Aorta (tissue), 5 donors: ENCODE measurements at regions not wholly inside any gene's neighbourhood (a gene's known extent, or its start where the extent isn't known, plus 50 kb on each side); places are given as distances from the start of the nearest gene placed in this dataset.
"Not testable (repeated sequence)": the region's sequence is repeated elsewhere in the genome, so short reads cannot be mapped to it uniquely, and the experiment has no call there.

ENCODE experiments used
- ATAC-seq: fragments of 200-7000 bp; cut with Tn5 transposase; one replicate; pipeline ENCODE4 v1.9.1; 2022; ENCODE audit warnings: moderate library complexity; ENCODE audit not compliant: low FRiP score
- DNase-seq, 2 donors: peaks; one replicate each; pipeline ENCODE4 v3.0.0-alpha.2; 2020
- H3K27ac ChIP-seq, 2 donors: one replicate each; pipeline ENCODE4 v1.5.1; 2013; ENCODE audit warnings: low read length in 2 of 2, mild to moderate bottlenecking in 2 of 2, moderate library complexity in 2 of 2, control low read depth in 1 of 2, inconsistent platforms in 1 of 2, low read depth in 1 of 2
- H3K27me3 ChIP-seq, 2 donors: one replicate each; pipeline ENCODE4 v1.6.1; 2013; ENCODE audit warnings: control low read depth in 1 of 2, low read length in 1 of 2, mild to moderate bottlenecking in 1 of 2, moderate library complexity in 1 of 2; ENCODE audit not compliant: insufficient read depth in 2 of 2, control insufficient read depth in 1 of 2
- H3K36me3 ChIP-seq, 2 donors: one replicate each; pipeline ENCODE4 v1.6.1; 2013; ENCODE audit warnings: control low read depth in 1 of 2, low read length in 1 of 2, mild to moderate bottlenecking in 1 of 2; ENCODE audit not compliant: insufficient read depth in 2 of 2, control insufficient read depth in 1 of 2
- H3K4me1 ChIP-seq, 2 donors: one replicate each; pipeline ENCODE4 v1.6.1; 2013; ENCODE audit warnings: low read length in 2 of 2, control low read depth in 1 of 2, mild to moderate bottlenecking in 1 of 2, moderate library complexity in 1 of 2; ENCODE audit not compliant: insufficient read depth in 2 of 2, control insufficient read depth in 1 of 2
- H3K4me3 ChIP-seq, 2 donors: one replicate each; pipeline ENCODE4 v1.5.1; 2013; ENCODE audit warnings: low read length in 2 of 2, control low read depth in 1 of 2, mild to moderate bottlenecking in 1 of 2
- H3K9me3 ChIP-seq: one replicate; pipeline ENCODE4 v1.6.1; 2013; ENCODE audit warnings: mild to moderate bottlenecking, low read length; ENCODE audit not compliant: control insufficient read depth
- WGBS, 2 donors: extraction: QIAGEN DNeasy Blood & Tissue Kit; methylation state at CpG; one replicate each; pipeline ENCODE4 v1.1.7; 2013; 5-methylcytosine and 5-hydroxymethylcytosine counted together
- intact Hi-C, 2 donors: fragments of 100-400 bp; cut with DNase I; formaldehyde crosslinking; loops; one replicate each; pipeline versions ENCODE4 v1.14.2 to v1.15.0; 2022
- donor health status: healthy with polysubstance abuse.
- donor health status: Bipolar disorder and iron deficiency.
- donor health status: DM: no; HTN: no; CAD: no.
- donor health status: DM: no; HTN: no; CAD: no.
- donor health status: DM: yes; HTN: yes; CAD: no.

DNA sequence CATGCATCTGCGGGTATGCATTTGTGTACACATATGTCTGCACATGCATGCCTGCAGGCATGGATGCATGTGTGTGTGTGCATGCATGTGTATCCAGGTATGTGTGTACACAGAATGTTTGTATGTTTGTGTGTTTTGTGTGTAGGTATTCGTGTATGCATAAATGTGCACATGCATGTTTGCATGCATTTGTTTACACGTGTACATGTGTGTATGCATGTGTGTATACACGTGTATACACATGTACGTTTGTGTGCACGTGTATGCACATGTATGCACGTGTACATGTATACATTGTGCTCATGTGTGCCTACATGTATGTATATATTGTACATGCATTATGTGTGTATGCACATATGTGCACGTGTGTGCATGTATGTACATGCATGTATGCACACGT lies 171.4 kb upstream of the ZNF322 start:
- H3K27me3 ChIP-seq, H3K4me1 ChIP-seq, H3K4me3 ChIP-seq, ATAC-seq, H3K27ac ChIP-seq, DNase-seq, intact Hi-C loops, H3K9me3 ChIP-seq, H3K36me3 ChIP-seq: not testable (repeated sequence)
- WGBS, 2 donors: 79 to 80% methylated on average over 9 of the region's 9 CpGs

DNA sequence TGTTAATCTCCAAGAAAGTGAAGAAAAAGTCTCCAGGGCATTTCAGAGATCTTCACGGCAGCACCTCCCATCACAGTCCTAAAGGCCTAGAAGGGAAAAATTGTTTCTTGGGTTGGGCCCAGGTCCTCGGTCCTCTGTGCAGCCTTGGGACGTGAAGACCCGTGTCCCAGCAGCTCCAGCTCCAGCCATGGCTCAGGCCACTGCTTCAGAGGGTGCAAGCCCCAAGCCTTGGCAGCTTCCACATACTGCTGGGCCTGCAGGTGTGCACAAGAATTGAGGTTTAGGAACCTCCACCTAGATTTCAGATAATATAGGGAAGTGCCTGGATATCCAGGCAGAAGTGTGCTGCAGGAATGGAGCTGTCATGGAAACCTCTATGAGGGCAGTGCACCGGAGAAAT lies 176.2 kb upstream of the ZNF322 start:
- H3K27me3 ChIP-seq, H3K27ac ChIP-seq, H3K4me1 ChIP-seq, intact Hi-C loops, H3K4me3 ChIP-seq, DNase-seq, H3K36me3 ChIP-seq, ATAC-seq, H3K9me3 ChIP-seq: not testable (repeated sequence)
- 75 to 82% methylated on average over 5 of the region's 5 CpGs for WGBS, 2 donors

DNA sequence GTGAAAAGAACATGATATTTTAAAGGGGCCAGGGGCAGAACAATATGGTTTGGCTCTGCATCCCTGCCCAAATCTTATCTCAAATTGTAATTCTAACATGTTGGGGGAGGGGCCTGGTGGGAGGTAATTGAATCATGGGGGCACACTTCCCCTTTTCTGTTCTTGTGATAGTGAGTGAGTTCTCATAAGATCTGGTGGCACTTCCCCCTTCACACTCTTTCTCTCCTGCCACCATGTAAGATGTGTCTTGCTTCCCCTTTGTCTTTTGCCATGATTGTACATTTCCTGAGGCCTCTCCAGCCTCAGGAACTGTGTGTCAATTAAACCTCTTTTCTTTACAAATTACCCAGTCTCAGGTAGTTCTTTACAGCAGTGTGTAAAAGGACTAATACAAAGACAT lies 177.1 kb upstream of the ZNF322 start:
- H3K36me3 ChIP-seq, intact Hi-C loops, H3K4me3 ChIP-seq: not testable (repeated sequence)

DNA sequence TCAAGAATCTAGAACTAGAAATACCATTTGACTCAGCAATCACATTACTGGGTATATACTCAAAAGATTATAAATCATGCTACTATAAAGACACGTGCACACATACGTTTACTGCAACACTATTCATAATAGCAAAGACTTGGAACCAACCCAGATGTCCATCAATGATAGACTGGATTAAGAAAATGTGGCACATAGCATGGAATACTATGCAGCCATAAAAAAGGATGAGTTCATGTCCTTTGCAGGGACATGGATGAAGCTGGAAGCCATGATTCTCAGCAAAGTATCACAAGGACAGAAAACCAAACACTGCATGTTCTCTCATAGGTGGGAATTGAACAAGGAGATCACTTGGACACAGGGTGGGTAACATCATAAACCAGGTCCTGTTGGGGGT lies 185.3 kb upstream of the ZNF322 start:
- intact Hi-C loops, H3K4me3 ChIP-seq, H3K9me3 ChIP-seq, H3K36me3 ChIP-seq, DNase-seq, H3K27me3 ChIP-seq, H3K4me1 ChIP-seq, ATAC-seq, H3K27ac ChIP-seq: not testable (repeated sequence)
- 81 to 83% methylated on average over 2 of the region's 2 CpGs for WGBS, 2 donors

More for the DNA sequence above, 177.1 kb upstream of the ZNF322 start:
- not testable (repeated sequence) for H3K27me3 ChIP-seq, ATAC-seq, H3K27ac ChIP-seq, H3K4me1 ChIP-seq, DNase-seq, H3K9me3 ChIP-seq

DNA sequence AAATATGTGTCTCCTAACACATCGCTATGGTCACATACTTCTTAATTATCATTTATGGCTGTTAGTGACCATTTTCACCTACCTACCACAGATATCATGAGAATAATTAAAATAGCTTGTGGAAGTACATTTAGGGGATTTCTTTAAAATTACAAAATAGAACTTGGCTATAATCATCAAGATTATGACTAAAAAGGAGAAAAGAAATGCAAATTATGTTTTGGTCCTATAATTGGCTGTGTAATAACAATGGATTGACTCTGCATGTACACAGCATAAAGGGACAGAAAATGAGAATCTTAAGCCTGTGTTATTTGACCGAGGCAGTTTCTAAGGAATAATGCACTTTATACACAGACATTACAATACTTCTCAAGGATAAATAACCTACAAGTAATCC lies 197.7 kb upstream of the ZNF322 start:
- H3K9me3 ChIP-seq, H3K36me3 ChIP-seq, H3K27me3 ChIP-seq, H3K4me3 ChIP-seq, H3K4me1 ChIP-seq, H3K27ac ChIP-seq, intact Hi-C loops, ATAC-seq, DNase-seq: not testable (repeated sequence)
- WGBS, 2 donors: 40 to 59% methylated on average over 2 of the region's 2 CpGs

DNA sequence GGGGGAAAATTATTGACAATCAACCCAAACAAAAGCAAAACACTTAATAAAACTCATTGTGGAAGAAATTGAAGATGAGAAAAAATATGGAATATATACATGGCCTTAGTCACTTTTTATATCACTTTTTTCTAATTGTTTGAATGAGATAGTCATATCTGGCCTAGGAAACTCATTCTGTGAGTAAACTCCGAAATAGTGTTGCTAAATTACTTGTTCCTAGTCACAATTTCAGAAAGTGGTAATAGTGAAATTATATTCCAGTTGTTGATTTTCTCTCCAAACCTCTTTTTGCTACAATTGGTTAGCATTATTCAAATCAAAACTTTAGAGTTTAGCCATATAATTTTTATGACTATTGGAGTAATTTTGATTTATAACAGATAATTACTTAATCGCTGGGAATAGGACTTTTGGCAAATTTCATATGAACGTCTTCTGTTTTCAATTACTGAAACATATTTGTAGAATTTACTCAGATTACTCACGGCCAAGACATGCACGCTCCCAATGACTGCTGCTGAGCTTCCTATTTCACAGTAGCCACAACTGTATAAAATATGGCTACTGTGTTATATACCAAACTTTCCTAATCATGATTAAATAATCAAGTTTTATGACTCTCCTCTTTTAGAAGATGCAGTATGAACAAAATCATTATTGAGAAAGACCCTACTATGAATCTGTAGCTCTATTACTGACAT lies 199.7 kb upstream of the ZNF322 start:
- ATAC-seq, H3K9me3 ChIP-seq, intact Hi-C loops: not testable (repeated sequence)

GRCh38 chr6:26859771-26860163 lies 200.2 kb upstream of the ZNF322 start:
- H3K27me3 ChIP-seq, DNase-seq, H3K9me3 ChIP-seq, intact Hi-C loops, H3K4me3 ChIP-seq, H3K4me1 ChIP-seq, H3K36me3 ChIP-seq, H3K27ac ChIP-seq, ATAC-seq: not testable (repeated sequence)
- WGBS, 2 donors: 93 to 96% methylated on average over 2 of the region's 2 CpGs

More for the DNA sequence above, 199.7 kb upstream of the ZNF322 start:
- not testable (repeated sequence) for H3K27me3 ChIP-seq, H3K4me3 ChIP-seq, H3K36me3 ChIP-seq, H3K4me1 ChIP-seq, DNase-seq, H3K27ac ChIP-seq
- WGBS, 2 donors: 75 to 91% methylated on average over 2 to 3 of the region's 5 CpGs

DNA sequence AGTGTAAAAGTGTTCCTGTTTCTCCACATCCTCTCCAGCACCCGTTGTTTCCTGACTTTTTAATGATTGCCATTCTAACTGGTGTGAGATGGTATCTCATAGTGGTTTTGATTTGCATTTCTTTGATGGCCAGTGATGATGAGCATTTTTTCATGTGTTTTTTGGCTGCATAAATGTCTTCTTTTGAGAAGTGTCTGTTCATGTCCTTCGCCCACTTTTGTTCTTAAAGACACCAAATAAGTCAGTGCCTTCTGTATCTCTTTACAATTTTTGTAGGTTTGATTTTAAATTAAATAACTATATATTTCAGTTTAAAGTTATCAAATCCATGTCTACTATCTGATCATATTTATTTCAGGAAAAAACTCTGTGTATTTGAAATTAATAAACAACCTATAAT lies 202.4 kb upstream of the ZNF322 start:
- H3K9me3 ChIP-seq, H3K27ac ChIP-seq, H3K4me1 ChIP-seq, ATAC-seq, intact Hi-C loops, H3K27me3 ChIP-seq, H3K36me3 ChIP-seq, DNase-seq, H3K4me3 ChIP-seq: not testable (repeated sequence)
- WGBS, 2 donors: 88 to 99% methylated on average over 1 to 2 of the region's 2 CpGs

DNA sequence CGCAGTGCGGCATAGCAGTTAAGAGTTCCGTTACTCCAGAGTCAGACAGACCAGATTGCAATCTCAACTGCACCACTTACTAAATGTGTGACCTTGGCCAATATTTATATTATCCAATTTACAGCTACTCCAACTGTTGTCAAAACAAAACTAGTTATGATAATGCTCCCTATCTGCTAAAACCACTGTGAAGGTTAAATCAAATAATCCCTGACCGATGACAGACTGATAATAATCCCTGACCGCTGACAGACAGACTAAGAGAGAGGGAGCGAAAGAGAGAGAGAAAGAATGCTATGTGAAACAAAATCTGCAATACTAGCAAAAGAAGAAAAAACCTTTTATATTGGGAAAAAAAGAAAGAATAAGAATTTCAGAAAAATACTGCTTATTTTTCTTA lies 204.1 kb upstream of the ZNF322 start:
- H3K4me1 ChIP-seq, ATAC-seq, H3K27me3 ChIP-seq, H3K27ac ChIP-seq, intact Hi-C loops, H3K36me3 ChIP-seq, H3K9me3 ChIP-seq, DNase-seq, H3K4me3 ChIP-seq: not testable (repeated sequence)
- 74 to 79% methylated on average over 6 of the region's 6 CpGs for WGBS, 2 donors
